ENCODE measurements at regions not wholly inside any gene's neighbourhood (a gene's known extent, or its start where the extent isn't known, plus 50 kb on each side); places are given as distances from the start of the nearest gene placed in this dataset.

DNA sequence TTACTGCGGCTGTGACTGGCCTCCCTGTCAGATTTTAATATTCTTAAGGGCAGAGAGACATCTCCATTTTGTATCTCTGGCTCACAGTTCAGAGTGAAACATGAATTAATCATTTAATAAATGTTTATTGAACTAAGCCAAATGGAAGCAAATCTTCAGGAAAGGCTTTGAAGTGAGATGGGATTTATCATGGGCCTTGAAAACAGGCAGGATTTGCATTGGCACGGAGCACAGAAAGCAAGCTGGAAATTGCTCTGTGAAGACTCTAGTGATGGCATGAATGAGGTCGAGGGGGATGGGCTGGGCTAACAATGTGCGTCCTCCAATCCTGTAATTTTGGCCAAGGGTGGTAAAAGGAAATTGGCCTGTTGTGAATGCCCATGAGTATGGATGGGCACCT is 369.8 kb upstream of the SOX11 start:
- POLR2A ChIA-PET: no interaction called here
- H3K27me3 Mint-ChIP-seq: no peaks in the 10 kb centered on the region

DNA sequence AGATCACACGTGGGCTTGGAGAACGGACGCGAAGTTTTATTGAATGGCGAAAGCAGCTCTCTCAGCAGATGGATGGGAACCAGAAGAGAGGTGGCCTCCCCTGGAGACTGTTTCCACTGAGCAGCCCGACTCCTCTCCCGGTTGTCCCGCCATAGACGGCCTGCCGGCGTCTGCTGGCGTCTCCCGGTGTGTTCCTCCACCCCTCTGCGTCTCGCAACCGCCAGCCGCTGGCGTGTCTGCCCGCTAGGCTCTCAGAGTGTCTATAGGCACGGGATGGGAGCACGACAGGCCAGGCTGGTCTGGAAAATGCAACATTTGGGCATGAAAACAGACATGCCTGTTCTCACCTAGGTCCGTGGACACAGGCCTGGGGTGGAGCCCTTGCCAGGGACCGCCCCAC is 366.7 kb upstream of the SOX11 start:
- Histone ChIP-seq H3K9me3 (ENCODE audit: control insufficient read depth in 1 of 2, insufficient read depth in 1 of 2, low read length in 2 of 2) (peaks cover 0 to 22% of the 10 kb centered on the region in 2 experiments), H3K4me1 (ENCODE audit: insufficient read depth, low read length) (no peaks in the 10 kb centered on the region), H3K27ac (ENCODE audit: low read depth in 1 of 2, low read length in 2 of 2) (no peak overlapping the region), H3K4me3 (ENCODE audit: low read length) (no peak overlapping the region), H3K36me3 (ENCODE audit: insufficient read depth, low read length) (no peaks in the 10 kb centered on the region), H3K27me3 (ENCODE audit: control insufficient read depth in 1 of 2, insufficient read depth in 2 of 2, low read length in 2 of 2) (peaks cover 0 to 2% of the 10 kb centered on the region in 2 experiments)
- intact Hi-C loops (cut with DNase I, micrococcal nuclease): no loop called here
- no peak for DNase-seq
- ATAC-seq (ENCODE audit: poor library complexity): no peak
- H3K36me3 Mint-ChIP-seq (ENCODE audit: low read depth): no peaks in the 10 kb centered on the region
- ChIA-PET CTCF (no interaction called here), POLR2A (no interaction called here)
- H3K27ac Mint-ChIP-seq: no peak overlapping the region
- H3K9me3 Mint-ChIP-seq: peaks cover 2% of the 10 kb centered on the region
- TF ChIP-seq, protein P1, sequence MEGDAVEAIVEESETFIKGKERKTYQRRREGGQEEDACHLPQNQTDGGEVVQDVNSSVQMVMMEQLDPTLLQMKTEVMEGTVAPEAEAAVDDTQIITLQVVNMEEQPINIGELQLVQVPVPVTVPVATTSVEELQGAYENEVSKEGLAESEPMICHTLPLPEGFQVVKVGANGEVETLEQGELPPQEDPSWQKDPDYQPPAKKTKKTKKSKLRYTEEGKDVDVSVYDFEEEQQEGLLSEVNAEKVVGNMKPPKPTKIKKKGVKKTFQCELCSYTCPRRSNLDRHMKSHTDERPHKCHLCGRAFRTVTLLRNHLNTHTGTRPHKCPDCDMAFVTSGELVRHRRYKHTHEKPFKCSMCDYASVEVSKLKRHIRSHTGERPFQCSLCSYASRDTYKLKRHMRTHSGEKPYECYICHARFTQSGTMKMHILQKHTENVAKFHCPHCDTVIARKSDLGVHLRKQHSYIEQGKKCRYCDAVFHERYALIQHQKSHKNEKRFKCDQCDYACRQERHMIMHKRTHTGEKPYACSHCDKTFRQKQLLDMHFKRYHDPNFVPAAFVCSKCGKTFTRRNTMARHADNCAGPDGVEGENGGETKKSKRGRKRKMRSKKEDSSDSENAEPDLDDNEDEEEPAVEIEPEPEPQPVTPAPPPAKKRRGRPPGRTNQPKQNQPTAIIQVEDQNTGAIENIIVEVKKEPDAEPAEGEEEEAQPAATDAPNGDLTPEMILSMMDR (IDR thresholded peaks at IDR 0.05): no peak
- no peak overlapping the region for H3K4me3 Mint-ChIP-seq
- no peaks in the 10 kb centered on the region for H3K4me1 Mint-ChIP-seq (ENCODE audit: low read depth)
- H3K27me3 Mint-ChIP-seq: no peaks in the 10 kb centered on the region

More for the DNA sequence above, 369.8 kb upstream of the SOX11 start:
- CTCF ChIA-PET: no interaction called here
- H3K27ac Mint-ChIP-seq: no peak overlapping the region
- peaks cover 2% of the 10 kb centered on the region for H3K9me3 Mint-ChIP-seq
- no peak overlapping the region for H3K4me3 Mint-ChIP-seq
- TF ChIP-seq, protein P1 (IDR thresholded peaks at IDR 0.05): no peak
- Histone ChIP-seq H3K27me3 (ENCODE audit: control insufficient read depth in 1 of 2, insufficient read depth in 2 of 2, low read length in 2 of 2) (no peaks in the 10 kb centered on the region), H3K9me3 (ENCODE audit: control insufficient read depth in 1 of 2, insufficient read depth in 1 of 2, low read length in 2 of 2) (peaks cover 0 to 16% of the 10 kb centered on the region in 2 experiments), H3K4me1 (ENCODE audit: insufficient read depth, low read length) (no peaks in the 10 kb centered on the region), H3K4me3 (ENCODE audit: low read length) (no peak overlapping the region), H3K27ac (ENCODE audit: low read depth in 1 of 2, low read length in 2 of 2) (no peak overlapping the region), H3K36me3 (ENCODE audit: insufficient read depth, low read length) (no peaks in the 10 kb centered on the region)
- intact Hi-C loops (cut with DNase I, micrococcal nuclease): no loop called here
- H3K4me1 Mint-ChIP-seq (ENCODE audit: low read depth): no peaks in the 10 kb centered on the region
- no peak for DNase-seq
- no peak for ATAC-seq (ENCODE audit: poor library complexity)
- H3K36me3 Mint-ChIP-seq (ENCODE audit: low read depth): no peaks in the 10 kb centered on the region

DNA sequence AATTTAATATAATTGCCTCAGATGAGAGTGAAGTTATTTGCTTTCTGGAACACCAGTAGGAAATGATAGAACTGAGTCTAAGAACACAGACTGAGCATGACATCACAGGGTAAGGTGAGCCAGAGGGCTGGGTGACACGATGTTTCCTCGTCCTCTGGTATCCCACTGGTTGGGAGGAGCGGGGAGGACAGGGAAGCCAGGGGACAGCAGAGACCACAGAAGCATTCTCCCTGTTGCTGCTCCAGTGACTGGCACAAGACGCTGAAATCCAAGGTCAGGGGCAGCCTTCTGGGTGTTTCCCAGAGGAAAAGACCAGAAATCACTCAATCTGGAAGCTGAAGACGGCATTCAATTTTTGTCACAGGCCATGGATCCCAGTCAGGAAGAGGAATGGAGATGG is 363.4 kb upstream of the SOX11 start:
- no peak overlapping the region for H3K4me3 Mint-ChIP-seq

More for the DNA sequence above, 363.4 kb upstream of the SOX11 start:
- Mint-ChIP-seq H3K4me1 (ENCODE audit: low read depth) (no peaks in the 10 kb centered on the region), H3K27me3 (no peaks in the 10 kb centered on the region), H3K9me3 (no peaks in the 10 kb centered on the region), H3K36me3 (ENCODE audit: low read depth) (no peaks in the 10 kb centered on the region), H3K27ac (no peak overlapping the region)
- ChIA-PET CTCF (no interaction called here), POLR2A (no interaction called here)
- intact Hi-C loops (cut with DNase I, micrococcal nuclease): no loop called here
- Histone ChIP-seq H3K9me3 (ENCODE audit: control insufficient read depth in 1 of 2, insufficient read depth in 1 of 2, low read length in 2 of 2) (peaks cover 0 to 24% of the 10 kb centered on the region in 2 experiments), H3K4me3 (ENCODE audit: low read length) (no peak overlapping the region), H3K4me1 (ENCODE audit: insufficient read depth, low read length) (no peaks in the 10 kb centered on the region), H3K36me3 (ENCODE audit: insufficient read depth, low read length) (no peaks in the 10 kb centered on the region), H3K27me3 (ENCODE audit: control insufficient read depth in 1 of 2, insufficient read depth in 2 of 2, low read length in 2 of 2) (peaks cover 0 to 2% of the 10 kb centered on the region in 2 experiments), H3K27ac (ENCODE audit: low read depth in 1 of 2, low read length in 2 of 2) (no peak overlapping the region)
- ATAC-seq (ENCODE audit: poor library complexity): no peak
- TF ChIP-seq, protein P1 (IDR thresholded peaks at IDR 0.05): no peak
- DNase-seq: no peak

Data from CD4-positive, alpha-beta T cell (primary cell).